ENCODE measurements at regions not wholly inside any gene's neighbourhood (a gene's known extent, or its start where the extent isn't known, plus 50 kb on each side); places are given as distances from the start of the nearest gene placed in this dataset.

GRCh38 chr3:18868911-18869689, 279.2 kb upstream of the KCNH8 start:
- no peak for DNase-seq
- H3K4me1 Mint-ChIP-seq (ENCODE audit: low read depth) = peaks cover 13% of the 10 kb centered on the region
- H3K27ac ChIP-seq (ENCODE audit: low read depth in 1 of 2, low read length in 2 of 2) = no peak overlapping the region
- POLR2A ChIA-PET = no interaction called here
- ATAC-seq (ENCODE audit: poor library complexity) = no peak
- H3K36me3 ChIP-seq (ENCODE audit: insufficient read depth, low read length) = no peaks in the 10 kb centered on the region
- H3K4me3 ChIP-seq (ENCODE audit: low read length) = no peak overlapping the region
- intact Hi-C loops (cut with DNase I, micrococcal nuclease) = no loop called here
- no peak overlapping the region for H3K27ac Mint-ChIP-seq
- H3K36me3 Mint-ChIP-seq (ENCODE audit: low read depth) = no peaks in the 10 kb centered on the region
- H3K27me3 Mint-ChIP-seq = no peaks in the 10 kb centered on the region
- no peak for TF ChIP-seq CTCF (IDR thresholded peaks at IDR 0.05)
- no peaks in the 10 kb centered on the region for H3K4me1 ChIP-seq (ENCODE audit: insufficient read depth, low read length)
- no peaks in the 10 kb centered on the region for H3K9me3 Mint-ChIP-seq
- H3K9me3 ChIP-seq (ENCODE audit: control insufficient read depth in 1 of 2, insufficient read depth in 1 of 2, low read length in 2 of 2) = peaks cover 0 to 3% of the 10 kb centered on the region in 2 experiments
- H3K4me3 Mint-ChIP-seq = no peak overlapping the region
- no peaks in the 10 kb centered on the region for H3K27me3 ChIP-seq (ENCODE audit: control insufficient read depth in 1 of 2, insufficient read depth in 2 of 2, low read length in 2 of 2)
- CTCF ChIA-PET = no interaction called here

DNA sequence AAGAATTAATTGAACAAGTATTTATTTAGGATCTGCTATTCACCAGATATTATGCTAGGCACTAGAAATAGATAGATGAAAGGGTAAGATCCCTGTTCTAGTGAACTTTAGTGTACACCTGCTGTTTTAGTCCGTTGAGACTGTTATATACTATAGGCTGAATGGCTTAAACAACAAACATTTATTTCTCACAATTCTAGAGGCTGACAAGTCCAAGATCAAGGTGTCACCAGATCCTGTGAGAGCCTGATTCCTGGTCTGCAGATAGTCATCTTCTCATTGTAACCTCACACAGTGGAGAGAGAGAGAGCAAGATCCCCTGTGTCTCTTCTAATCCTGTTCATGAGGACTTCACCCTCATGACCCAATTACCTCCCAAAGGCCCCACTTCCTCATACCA, 281.4 kb upstream of the KCNH8 start:
- Mint-ChIP-seq H3K4me3 (no peak overlapping the region), H3K36me3 (ENCODE audit: low read depth) (no peaks in the 10 kb centered on the region), H3K27ac (no peak overlapping the region), H3K27me3 (no peaks in the 10 kb centered on the region), H3K4me1 (ENCODE audit: low read depth) (peaks cover 8% of the 10 kb centered on the region), H3K9me3 (no peaks in the 10 kb centered on the region)
- POLR2A ChIA-PET = no interaction called here
- peaks cover 0 to 3% of the 10 kb centered on the region in 2 experiments for H3K9me3 ChIP-seq (ENCODE audit: control insufficient read depth in 1 of 2, insufficient read depth in 1 of 2, low read length in 2 of 2)
- H3K4me3 ChIP-seq (ENCODE audit: low read length) = no peak overlapping the region
- no peaks in the 10 kb centered on the region for H3K4me1 ChIP-seq (ENCODE audit: insufficient read depth, low read length)
- H3K36me3 ChIP-seq (ENCODE audit: insufficient read depth, low read length) = no peaks in the 10 kb centered on the region
- TF ChIP-seq CTCF (IDR thresholded peaks at IDR 0.05) = no peak
- DNase-seq (no peak), ATAC-seq (ENCODE audit: poor library complexity) (no peak)
- no peak overlapping the region for H3K27ac ChIP-seq (ENCODE audit: low read depth in 1 of 2, low read length in 2 of 2)
- intact Hi-C loops (cut with DNase I, micrococcal nuclease) = no loop called here
- no peaks in the 10 kb centered on the region for H3K27me3 ChIP-seq (ENCODE audit: control insufficient read depth in 1 of 2, insufficient read depth in 2 of 2, low read length in 2 of 2)
- CTCF ChIA-PET = no interaction called here

DNA sequence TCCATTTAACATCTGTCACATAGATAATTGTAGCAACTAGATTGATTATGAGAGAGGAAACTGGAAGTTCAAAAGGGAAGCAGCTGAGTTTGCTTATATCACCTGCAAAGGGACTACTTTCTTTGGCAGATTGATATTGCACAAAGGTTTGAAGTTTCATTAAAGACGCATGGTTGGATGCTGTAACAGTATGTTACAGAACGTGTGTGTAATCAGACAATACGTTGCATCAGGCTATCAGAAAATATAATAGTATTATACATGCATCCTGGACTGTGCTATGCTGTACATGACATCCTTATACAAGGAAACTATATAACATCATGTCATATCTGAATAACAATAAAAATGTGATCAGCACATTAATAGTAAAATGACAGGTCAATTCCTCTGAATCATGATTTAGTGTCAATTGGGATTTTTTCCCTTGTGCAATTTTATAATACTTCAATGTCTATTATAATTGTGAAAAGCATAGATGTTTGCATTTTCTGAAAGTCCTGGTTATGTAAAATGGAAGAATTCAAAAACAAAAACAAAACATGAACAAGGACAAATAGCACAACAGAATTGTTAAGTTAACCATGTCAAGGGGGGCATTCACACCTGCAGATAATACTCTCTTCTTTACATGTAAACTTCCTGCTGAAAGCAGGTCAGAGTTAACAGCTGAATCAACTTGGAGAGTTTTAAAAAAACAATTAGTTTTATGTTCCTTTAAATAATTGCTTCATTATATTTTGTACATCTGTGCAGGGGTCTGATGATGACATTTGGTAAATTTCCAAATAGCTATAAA, 283.2 kb upstream of the KCNH8 start:
- Histone ChIP-seq H3K4me3 (ENCODE audit: low read length) (no peak overlapping the region), H3K9me3 (ENCODE audit: control insufficient read depth in 1 of 2, insufficient read depth in 1 of 2, low read length in 2 of 2) (no peaks in the 10 kb centered on the region), H3K4me1 (ENCODE audit: insufficient read depth, low read length) (no peaks in the 10 kb centered on the region), H3K36me3 (ENCODE audit: insufficient read depth, low read length) (no peaks in the 10 kb centered on the region), H3K27ac (ENCODE audit: low read depth in 1 of 2, low read length in 2 of 2) (no peak overlapping the region), H3K27me3 (ENCODE audit: control insufficient read depth in 1 of 2, insufficient read depth in 2 of 2, low read length in 2 of 2) (no peaks in the 10 kb centered on the region)
- H3K4me3 Mint-ChIP-seq = no peak overlapping the region
- TF ChIP-seq CTCF (IDR thresholded peaks at IDR 0.05) = no peak
- no peaks in the 10 kb centered on the region for H3K36me3 Mint-ChIP-seq (ENCODE audit: low read depth)
- intact Hi-C loops (cut with DNase I, micrococcal nuclease) = no loop called here
- no peaks in the 10 kb centered on the region for H3K27me3 Mint-ChIP-seq
- ChIA-PET CTCF (no interaction called here), POLR2A (no interaction called here)
- no peaks in the 10 kb centered on the region for H3K9me3 Mint-ChIP-seq
- no peak overlapping the region for H3K27ac Mint-ChIP-seq
- H3K4me1 Mint-ChIP-seq (ENCODE audit: low read depth) = peaks cover 7% of the 10 kb centered on the region
- ATAC-seq (ENCODE audit: poor library complexity) = no peak
- DNase-seq = no peak

All from CD4-positive, alpha-beta T cell (primary cell).